MG63 (cell line): ENCODE measurements at regions not wholly inside any gene's neighbourhood (a gene's known extent, or its start where the extent isn't known, plus 50 kb on each side); places are given as distances from the start of the nearest gene placed in this dataset.

Experiments
- DNase-seq: peaks from one replicate; pipeline ENCODE4 v3.0.0-alpha.2; 2020
- H3K27me3 ChIP-seq: fragments of 250-450 bp; sonication (Bioruptor Pico); 2 replicates; pipeline ENCODE4 v1.5.1; 2020; ENCODE audit warnings: mild to moderate bottlenecking, moderate library complexity
- H3K36me3 ChIP-seq: fragments of 250-450 bp; sonication (Bioruptor Pico); 2 replicates; pipeline ENCODE4 v1.5.1; 2020; ENCODE audit warnings: mild to moderate bottlenecking, moderate library complexity
- H3K4me3 ChIP-seq: fragments of 250-450 bp; sonication (Bioruptor Pico); 2 replicates; pipeline ENCODE4 v1.5.1; 2020; ENCODE audit warnings: mild to moderate bottlenecking, moderate library complexity
- H3K9me3 ChIP-seq: fragments of 250-450 bp; sonication (Bioruptor Pico); 2 replicates; pipeline ENCODE4 v1.5.1; 2020; ENCODE audit warnings: mild to moderate bottlenecking, moderate library complexity

GRCh38 chr10:29962166-29962850 is 97.1 kb downstream of the JCAD start:
- no peak overlapping the region for H3K4me3 ChIP-seq
- no peaks in the 10 kb centered on the region for H3K36me3 ChIP-seq
- H3K9me3 ChIP-seq, result no peaks in the 10 kb centered on the region
- DNase-seq, result no peak
- no peaks in the 10 kb centered on the region for H3K27me3 ChIP-seq

DNA sequence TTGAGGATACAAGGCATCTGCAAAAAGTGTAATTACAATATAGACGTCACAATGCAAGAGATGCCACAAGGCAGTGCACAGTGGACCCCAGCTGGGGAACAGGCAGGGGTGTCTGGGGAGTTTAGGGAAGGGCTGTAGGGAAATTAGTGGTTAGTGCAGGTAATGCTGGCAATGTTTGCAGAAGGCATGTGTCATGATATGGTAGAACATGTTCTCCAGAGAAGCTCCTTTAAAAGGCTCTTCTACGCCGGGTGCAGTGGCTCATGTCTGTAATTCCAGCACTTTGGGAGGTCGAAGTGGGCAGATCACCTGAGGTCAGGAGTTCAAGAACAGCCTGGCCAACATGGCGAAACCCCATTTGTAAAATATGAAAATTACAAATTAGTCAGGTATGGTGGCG is 98.0 kb downstream of the JCAD start:
- no peak for DNase-seq
- H3K27me3 ChIP-seq, result no peaks in the 10 kb centered on the region

DNA sequence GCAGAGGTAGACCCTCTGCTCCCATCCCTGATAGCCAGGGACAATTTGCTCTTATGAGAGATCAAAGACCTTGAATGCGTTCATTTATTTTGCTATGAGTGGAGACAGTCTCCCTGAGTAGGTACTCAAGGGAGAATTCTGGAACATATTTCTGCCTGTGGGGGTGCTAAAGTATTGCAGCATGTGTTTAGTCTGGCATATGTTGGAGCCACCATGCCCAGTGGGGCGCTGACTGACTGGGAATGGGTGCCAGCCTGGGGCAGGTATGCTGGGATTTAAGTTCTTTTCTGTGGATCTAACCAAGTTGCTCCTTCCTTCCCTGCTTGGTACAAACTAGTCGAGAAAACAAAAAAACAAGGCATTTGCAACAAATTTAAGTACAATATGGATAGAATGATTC is 99.1 kb downstream of the JCAD start:
- Histone ChIP-seq H3K27me3 (no peaks in the 10 kb centered on the region), H3K9me3 (no peaks in the 10 kb centered on the region), H3K36me3 (no peaks in the 10 kb centered on the region), H3K4me3 (no peak overlapping the region)
- DNase-seq, result no peak

More for the DNA sequence above, 98.0 kb downstream of the JCAD start:
- Histone ChIP-seq H3K9me3 (no peaks in the 10 kb centered on the region), H3K4me3 (no peak overlapping the region), H3K36me3 (no peaks in the 10 kb centered on the region)

DNA sequence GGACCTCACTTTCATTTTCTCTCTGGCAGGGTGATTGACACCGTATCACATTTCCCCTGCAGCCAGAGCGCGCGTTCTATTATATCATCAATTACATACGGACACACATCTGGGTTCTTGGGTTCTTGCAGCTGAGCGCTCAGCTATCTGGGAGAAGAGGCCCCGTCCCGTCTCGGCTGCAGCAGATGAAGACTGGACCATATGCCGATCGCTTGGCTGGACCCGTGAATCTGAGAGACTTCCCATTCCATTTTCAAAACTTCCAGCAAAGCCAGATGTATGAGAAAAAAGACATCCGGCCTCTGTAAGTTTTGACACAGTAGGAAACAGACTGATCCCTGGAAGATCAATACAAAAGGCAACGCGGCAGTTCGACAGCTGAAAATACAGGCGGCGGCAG is 99.8 kb downstream of the JCAD start:
- DNase-seq, result no peak
- no peaks in the 10 kb centered on the region for H3K27me3 ChIP-seq
- H3K36me3 ChIP-seq, result no peaks in the 10 kb centered on the region
- H3K4me3 ChIP-seq, result no peak overlapping the region
- no peaks in the 10 kb centered on the region for H3K9me3 ChIP-seq

- H3K9me3 ChIP-seq, result no peaks in the 10 kb centered on the region
- H3K27me3 ChIP-seq, result no peaks in the 10 kb centered on the region
- H3K4me3 ChIP-seq, result no peak overlapping the region
- DNase-seq, result no peak
- H3K36me3 ChIP-seq, result no peaks in the 10 kb centered on the region
These were observed 100.9 kb downstream of the JCAD start for GRCh38 chr10:29958440-29958839.

GRCh38 chr10:29957907-29958331 is 101.5 kb downstream of the JCAD start:
- no peaks in the 10 kb centered on the region for H3K27me3 ChIP-seq
- H3K4me3 ChIP-seq, result no peak overlapping the region
- no peaks in the 10 kb centered on the region for H3K9me3 ChIP-seq
- H3K36me3 ChIP-seq, result no peaks in the 10 kb centered on the region
- DNase-seq, result no peak

DNA sequence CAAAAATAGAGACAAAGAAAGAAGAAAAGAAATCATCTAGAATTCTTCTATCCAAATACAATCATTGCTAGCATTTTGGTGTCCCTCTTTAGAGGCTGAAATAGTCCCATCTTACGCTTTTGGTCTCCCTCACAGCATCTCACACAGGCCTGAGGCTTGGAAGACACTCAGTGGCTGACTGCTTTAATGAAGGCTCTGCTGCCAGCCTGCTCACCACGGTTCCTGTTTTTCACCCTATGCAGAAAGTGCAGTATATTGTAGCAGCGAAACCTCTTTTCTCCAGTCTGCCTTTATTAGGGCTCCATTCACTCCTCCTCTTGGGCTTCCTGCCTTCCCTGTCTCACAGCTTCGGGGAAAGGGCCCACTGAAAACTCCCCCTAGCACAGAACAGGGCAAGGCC is 102.2 kb downstream of the JCAD start:
- Histone ChIP-seq H3K27me3 (no peaks in the 10 kb centered on the region), H3K9me3 (no peaks in the 10 kb centered on the region), H3K4me3 (no peak overlapping the region), H3K36me3 (no peaks in the 10 kb centered on the region)
- no peak for DNase-seq

- H3K36me3 ChIP-seq, result no peaks in the 10 kb centered on the region
- no peak overlapping the region for H3K4me3 ChIP-seq
- H3K9me3 ChIP-seq, result no peaks in the 10 kb centered on the region
- DNase-seq, result no peak
- no peaks in the 10 kb centered on the region for H3K27me3 ChIP-seq
These were observed 103.0 kb downstream of the JCAD start for GRCh38 chr10:29956335-29956924.

- no peaks in the 10 kb centered on the region for H3K9me3 ChIP-seq
- no peak overlapping the region for H3K4me3 ChIP-seq
- no peaks in the 10 kb centered on the region for H3K36me3 ChIP-seq
- H3K27me3 ChIP-seq, result no peaks in the 10 kb centered on the region
- peak; percentile 67 for DNase-seq
These were observed 104.0 kb downstream of the JCAD start for GRCh38 chr10:29955329-29955935.

DNA sequence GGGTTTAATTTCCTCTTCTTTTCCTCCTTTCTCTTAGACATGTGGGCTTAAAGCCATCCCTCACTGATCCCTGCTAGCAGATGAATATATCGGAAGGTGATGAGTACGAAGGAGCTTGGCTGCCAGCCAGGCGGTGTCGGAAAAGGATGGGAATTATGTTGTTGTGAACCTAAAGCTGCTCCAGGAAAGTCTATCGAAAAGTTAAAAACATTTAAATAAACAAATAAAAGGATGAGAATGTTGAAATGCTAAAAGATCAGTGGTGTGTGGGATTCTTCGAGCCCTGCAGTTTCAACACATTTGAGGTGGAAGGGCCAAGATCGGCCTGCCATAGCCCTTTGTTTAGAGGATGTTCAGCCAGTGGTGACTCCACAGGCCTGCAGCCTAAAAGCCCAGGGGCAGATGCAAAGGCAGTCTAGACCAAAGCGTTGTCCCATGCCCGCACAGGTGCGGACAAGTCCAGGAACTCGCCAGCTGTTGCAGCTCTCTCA is 107.9 kb downstream of the JCAD start:
- Histone ChIP-seq H3K36me3 (no peaks in the 10 kb centered on the region), H3K4me3 (no peak overlapping the region), H3K27me3 (no peaks in the 10 kb centered on the region), H3K9me3 (peaks cover 5% of the 10 kb centered on the region; the same call in 1 of the 2 replicates)
- no peak for DNase-seq

DNA sequence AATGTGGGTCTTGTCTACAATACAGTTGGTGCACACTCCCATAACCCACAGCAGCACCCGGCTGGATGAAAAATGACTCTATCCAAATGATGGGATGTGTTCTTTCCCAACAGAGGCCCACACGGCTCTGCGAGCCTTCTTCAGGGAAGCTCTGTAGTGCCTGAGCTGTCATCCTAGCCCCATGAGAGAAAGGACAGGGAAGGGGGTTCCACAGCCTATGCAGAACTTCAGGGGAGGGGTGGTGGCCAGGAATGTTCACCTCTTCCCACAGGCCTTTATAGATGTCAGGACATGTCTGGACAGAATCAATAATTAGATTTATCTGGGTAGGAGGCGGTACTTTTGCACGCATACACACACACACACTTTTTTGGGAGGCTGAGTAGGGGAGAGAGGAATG is 109.0 kb downstream of the JCAD start:
- no peaks in the 10 kb centered on the region for H3K36me3 ChIP-seq
- DNase-seq, result no peak
- H3K9me3 ChIP-seq, result peaks cover 5% of the 10 kb centered on the region; the same call in 1 of the 2 replicates
- H3K4me3 ChIP-seq, result no peak overlapping the region
- no peaks in the 10 kb centered on the region for H3K27me3 ChIP-seq

- DNase-seq, result peak; percentile 46
- no peak overlapping the region for H3K4me3 ChIP-seq
- peaks cover 5% of the 10 kb centered on the region; the same call in 1 of the 2 replicates for H3K9me3 ChIP-seq
- H3K36me3 ChIP-seq, result no peaks in the 10 kb centered on the region
- H3K27me3 ChIP-seq, result no peaks in the 10 kb centered on the region
These were observed 109.9 kb downstream of the JCAD start for GRCh38 chr10:29949411-29950011.

DNA sequence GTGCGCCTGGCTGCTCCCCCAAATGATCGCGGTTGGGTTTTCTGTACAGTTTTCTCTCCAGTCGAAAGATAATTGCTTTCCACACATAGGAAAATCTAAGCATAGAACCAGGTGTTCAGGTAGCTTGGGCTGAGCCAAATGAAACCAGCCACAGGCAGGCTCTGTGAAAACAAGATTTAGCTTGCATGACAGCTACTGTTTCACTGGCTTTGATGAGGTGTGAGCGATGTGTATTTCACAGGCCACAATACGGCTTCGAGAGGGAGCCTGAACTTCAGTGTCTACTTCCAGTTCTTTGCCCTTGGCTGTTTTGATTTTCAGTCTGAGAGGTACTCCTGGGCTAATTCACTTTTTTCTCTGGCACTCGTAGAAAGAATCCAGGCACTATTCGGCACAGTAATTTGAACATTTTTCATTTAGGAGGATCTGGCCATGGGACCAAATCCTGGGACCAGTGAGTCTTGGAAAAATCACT is 110.5 kb downstream of the JCAD start:
- H3K4me3 ChIP-seq, result no peak overlapping the region
- no peak for DNase-seq
- peaks cover 5% of the 10 kb centered on the region; the same call in 1 of the 2 replicates for H3K9me3 ChIP-seq
- H3K36me3 ChIP-seq, result no peaks in the 10 kb centered on the region
- no peaks in the 10 kb centered on the region for H3K27me3 ChIP-seq

- Histone ChIP-seq H3K27me3 (no peaks in the 10 kb centered on the region), H3K9me3 (peaks cover 5% of the 10 kb centered on the region; the same call in 1 of the 2 replicates), H3K36me3 (no peaks in the 10 kb centered on the region), H3K4me3 (no peak overlapping the region)
- no peak for DNase-seq
These were observed 111.7 kb downstream of the JCAD start for GRCh38 chr10:29947701-29948060.

GRCh38 chr10:29946953-29947700 is 112.3 kb downstream of the JCAD start:
- Histone ChIP-seq H3K4me3 (no peak overlapping the region), H3K36me3 (no peaks in the 10 kb centered on the region), H3K27me3 (no peaks in the 10 kb centered on the region), H3K9me3 (peaks cover 5% of the 10 kb centered on the region; the same call in 1 of the 2 replicates)
- peak; percentile 81 for DNase-seq

GRCh38 chr10:29946614-29946952 is 112.8 kb downstream of the JCAD start:
- Histone ChIP-seq H3K4me3 (no peak overlapping the region), H3K9me3 (peaks cover 5% of the 10 kb centered on the region; the same call in 1 of the 2 replicates), H3K27me3 (no peaks in the 10 kb centered on the region), H3K36me3 (no peaks in the 10 kb centered on the region)
- DNase-seq, result no peak

- H3K36me3 ChIP-seq, result no peaks in the 10 kb centered on the region
- no peaks in the 10 kb centered on the region for H3K9me3 ChIP-seq
- no peak for DNase-seq
These were observed 117.9 kb downstream of the JCAD start for GRCh38 chr10:29941476-29941875.

More at GRCh38 chr10:29941476-29941875, 117.9 kb downstream of the JCAD start:
- no peaks in the 10 kb centered on the region for H3K27me3 ChIP-seq
- H3K4me3 ChIP-seq, result no peak overlapping the region
